TTC549 (cell line): ENCODE measurements at regions not wholly inside any gene's neighbourhood (a gene's known extent, or its start where the extent isn't known, plus 50 kb on each side); places are given as distances from the start of the nearest gene placed in this dataset.

Experiments used
- FAIRE-seq: peaks from 2 replicates; lab custom pipeline; 2012; peaks lifted over from hg19 to GRCh38; lab: Jason Lieb, UNC

DNA sequence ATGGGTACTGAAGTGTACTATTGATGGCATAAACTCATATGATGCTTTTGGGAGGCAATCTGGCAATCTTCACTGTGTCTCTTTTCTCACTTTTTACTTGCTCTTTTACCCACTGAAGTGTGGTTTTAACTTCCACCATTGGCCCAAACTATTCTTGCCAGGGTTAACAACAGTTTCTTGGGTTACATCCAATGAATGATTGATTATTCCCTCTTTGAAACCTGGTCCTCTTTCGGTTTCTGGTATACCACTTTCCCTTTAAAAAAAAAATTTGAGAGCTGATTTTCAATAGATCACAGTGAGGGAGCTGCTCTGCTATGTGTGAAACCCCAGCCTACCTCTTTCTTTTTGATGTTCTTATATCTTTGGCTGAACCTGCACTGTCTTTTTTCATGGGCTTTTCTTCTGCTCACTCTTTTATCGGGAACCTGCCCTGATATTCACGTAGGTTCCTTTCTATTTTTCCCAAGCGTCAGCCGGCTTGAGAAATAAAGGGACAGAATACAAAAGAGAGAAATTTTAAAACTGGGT is 56.1 kb upstream of the OR4E1 start:
- FAIRE-seq, result no peak

DNA sequence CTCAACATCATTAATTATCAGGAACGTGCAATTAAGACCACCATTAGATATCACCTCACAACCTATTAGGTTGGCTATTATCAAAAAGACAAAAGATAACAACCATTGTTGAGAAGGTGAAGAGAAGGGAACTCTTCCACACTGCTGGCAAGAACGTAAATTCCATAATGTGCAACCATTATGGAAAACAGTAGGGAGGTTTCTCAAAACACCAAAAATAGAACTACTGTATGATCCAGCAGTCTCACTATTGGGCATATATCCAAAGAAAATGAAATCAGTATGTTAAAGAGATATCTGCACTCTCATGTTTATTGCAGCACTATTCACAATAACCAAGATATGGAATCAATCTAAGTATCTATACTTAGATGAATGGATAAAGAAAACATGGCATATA is 51.6 kb upstream of the OR4E1 start:
- FAIRE-seq, result no peak

DNA sequence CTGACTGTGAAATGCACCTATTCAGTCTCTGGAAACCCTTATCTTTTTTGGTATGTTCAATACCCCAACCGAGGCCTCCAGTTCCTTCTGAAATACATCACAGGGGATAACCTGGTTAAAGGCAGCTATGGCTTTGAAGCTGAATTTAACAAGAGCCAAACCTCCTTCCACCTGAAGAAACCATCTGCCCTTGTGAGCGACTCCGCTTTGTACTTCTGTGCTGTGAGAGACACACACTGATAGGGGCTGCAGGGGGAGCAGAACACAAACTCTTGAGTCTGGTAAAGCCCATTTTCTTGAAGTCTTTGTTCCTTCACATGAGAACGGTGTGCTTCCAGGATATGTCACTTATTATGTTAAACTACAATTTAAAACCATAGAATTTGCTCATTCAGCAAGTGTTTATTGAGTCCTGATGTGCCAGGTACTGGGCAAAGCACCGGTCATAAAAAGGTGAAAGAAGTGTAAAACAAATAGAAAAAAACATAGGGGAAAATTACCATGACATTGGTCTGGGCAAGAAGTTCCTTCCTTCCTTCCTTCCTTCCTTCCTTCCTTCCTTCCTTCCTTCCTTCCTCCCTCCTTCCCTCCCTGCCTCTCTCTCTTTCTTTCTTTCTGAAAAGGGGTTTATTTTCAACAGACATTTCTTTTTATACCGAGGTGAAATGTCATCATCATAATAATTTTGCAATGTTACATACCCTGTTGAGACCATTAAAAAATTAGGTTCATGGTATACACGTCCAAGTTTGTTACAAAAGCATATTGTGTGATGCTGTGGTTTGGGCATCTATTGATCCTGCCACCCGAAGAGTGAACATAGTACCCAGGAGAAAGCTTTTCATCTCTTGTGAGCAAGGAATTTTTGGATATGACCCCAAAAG is 50.7 kb upstream of the OR4E1 start:
- no peak for FAIRE-seq

DNA sequence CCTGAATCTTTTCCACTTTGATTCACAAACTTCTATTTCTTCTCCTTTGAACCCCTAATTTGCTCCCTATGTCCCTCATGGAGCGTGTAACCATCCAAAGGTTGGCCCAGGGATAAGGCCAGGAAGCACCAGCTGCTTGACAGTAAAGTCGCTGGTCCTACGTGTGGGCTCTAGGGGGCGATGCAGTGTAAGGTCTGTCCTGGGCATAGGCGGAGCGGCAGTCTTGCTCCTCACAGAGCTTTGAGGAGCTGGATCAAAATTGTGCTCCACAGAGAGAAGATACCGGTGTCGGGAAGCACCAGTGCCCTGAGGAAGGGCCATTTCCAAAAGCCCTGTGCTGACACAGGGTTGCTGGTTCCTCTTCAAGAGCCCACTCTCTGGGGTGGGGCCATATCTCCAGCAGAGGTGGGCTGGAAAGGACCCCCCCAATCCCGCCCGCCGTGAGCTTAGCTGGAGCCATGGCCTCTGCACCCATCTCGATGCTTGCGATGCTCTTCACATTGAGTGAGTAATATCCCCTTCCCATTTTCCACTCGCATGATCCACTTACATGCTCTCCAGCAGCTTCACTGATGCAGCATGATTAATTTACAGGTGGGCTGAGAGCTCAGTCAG is 49.9 kb upstream of the OR4E1 start:
- no peak for FAIRE-seq
